ENCODE measurements at regions not wholly inside any gene's neighbourhood (a gene's known extent, or its start where the extent isn't known, plus 50 kb on each side); places are given as distances from the start of the nearest gene placed in this dataset.

GRCh38 chr10:8298896-8299570 is 244.5 kb downstream of the GATA3 start:
- TF ChIP-seq, protein P1, sequence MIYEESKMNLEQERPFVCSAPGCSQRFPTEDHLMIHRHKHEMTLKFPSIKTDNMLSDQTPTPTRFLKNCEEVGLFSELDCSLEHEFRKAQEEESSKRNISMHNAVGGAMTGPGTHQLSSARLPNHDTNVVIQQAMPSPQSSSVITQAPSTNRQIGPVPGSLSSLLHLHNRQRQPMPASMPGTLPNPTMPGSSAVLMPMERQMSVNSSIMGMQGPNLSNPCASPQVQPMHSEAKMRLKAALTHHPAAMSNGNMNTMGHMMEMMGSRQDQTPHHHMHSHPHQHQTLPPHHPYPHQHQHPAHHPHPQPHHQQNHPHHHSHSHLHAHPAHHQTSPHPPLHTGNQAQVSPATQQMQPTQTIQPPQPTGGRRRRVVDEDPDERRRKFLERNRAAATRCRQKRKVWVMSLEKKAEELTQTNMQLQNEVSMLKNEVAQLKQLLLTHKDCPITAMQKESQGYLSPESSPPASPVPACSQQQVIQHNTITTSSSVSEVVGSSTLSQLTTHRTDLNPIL (CRISPR knock-in tag; IDR thresholded peaks at IDR 0.05; ENCODE audit: low read depth) = no peak
- TF ChIP-seq ZFP3 (CRISPR knock-in tag; IDR thresholded peaks at IDR 0.05) = no peak
- TF ChIP-seq ZNF565 (CRISPR knock-in tag; conservative IDR thresholded peaks at IDR 0.05; ENCODE audit: low read depth) = no peak
- no peak for TF ChIP-seq RARB (CRISPR knock-in tag; IDR thresholded peaks at IDR 0.05)
- no peak for TF ChIP-seq GLIS3 (CRISPR knock-in tag; IDR thresholded peaks at IDR 0.05)
- no peak for TF ChIP-seq BACH2 (CRISPR knock-in tag; IDR thresholded peaks at IDR 0.05; ENCODE audit: borderline replicate concordance)
- TF ChIP-seq ZFP30 (CRISPR knock-in tag; IDR thresholded peaks at IDR 0.05) = no peak
- no peak for TF ChIP-seq TCF4 (CRISPR knock-in tag; IDR thresholded peaks at IDR 0.05; ENCODE audit: borderline replicate concordance)
